NCI-H748 (cell line): ENCODE measurements at regions not wholly inside any gene's neighbourhood (a gene's known extent, or its start where the extent isn't known, plus 50 kb on each side); places are given as distances from the start of the nearest gene placed in this dataset.

Source experiments
- DNase-seq: peaks from one replicate; lab custom pipeline; 2025; ENCODE audit not compliant: unreplicated experiment; lab: John Stamatoyannopoulos, UW

DNA sequence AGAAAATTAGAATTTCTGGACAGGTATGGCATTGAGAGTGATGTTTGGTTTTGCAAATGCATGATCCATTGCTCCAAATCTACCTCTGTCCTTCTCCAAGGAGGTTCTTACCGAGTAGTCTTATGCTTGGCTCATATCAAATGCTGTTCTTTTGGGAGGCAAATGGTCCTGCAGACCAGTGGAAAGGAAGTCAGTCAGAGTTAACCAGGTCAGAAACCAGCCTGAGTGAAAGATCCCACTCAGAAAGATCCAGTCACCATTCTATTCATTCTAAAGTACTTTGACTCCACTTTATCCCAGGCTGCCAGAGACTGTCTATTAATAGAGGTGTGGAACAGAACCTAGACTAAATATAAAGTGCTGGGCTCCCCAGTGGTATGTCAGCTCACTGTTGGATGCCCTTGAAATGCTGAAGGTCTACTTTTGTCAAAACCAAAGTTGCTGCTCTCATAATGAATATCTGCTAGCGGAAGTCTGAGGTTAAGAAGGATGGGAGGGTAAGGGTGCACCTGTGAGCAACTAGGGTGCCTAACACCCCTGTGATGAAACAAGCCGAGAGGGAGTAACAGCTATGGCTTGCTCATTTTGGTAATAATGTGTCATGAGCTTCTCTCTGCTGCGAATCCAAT is 302.2 kb downstream of the ZNF608 start:
- DNase-seq, result no peak

DNA sequence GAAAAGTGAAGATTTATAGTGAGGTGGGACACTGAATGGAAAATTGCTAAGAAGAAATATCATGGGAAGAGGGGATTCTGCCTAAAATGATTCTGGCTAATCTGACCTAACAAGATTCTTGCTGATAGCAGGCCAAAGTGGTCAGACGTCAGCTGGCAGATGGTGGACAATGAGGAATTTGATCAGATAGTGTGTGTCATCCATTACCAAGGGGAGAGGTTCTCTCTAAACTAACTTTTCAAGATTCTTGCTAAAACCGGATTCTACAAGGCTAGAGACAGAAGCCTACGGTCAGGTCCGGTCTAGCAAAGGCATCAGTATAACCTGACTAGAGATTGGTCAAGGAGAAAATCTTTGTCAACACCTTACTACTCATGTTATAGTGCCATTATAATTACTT is 306.0 kb downstream of the ZNF608 start:
- no peak for DNase-seq

DNA sequence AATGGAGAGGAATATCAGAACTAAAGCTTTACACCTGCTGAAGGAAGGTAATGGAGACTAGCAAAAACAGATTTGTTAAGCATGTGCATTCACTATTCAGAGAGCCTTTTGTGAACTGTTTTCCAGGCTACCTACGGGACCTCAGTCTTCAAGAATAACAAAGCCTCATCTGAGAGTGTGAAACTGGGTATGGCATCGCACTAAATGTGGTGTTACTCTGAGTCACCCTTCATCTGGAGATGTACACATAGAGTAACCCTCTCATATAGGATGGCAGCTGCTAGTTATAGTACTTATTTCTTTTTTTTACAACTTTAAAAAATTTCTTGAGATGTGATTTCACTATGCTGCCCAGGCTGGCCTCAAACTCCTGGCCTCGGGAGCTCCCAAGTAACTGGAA is 306.8 kb downstream of the ZNF608 start:
- no peak for DNase-seq

DNA sequence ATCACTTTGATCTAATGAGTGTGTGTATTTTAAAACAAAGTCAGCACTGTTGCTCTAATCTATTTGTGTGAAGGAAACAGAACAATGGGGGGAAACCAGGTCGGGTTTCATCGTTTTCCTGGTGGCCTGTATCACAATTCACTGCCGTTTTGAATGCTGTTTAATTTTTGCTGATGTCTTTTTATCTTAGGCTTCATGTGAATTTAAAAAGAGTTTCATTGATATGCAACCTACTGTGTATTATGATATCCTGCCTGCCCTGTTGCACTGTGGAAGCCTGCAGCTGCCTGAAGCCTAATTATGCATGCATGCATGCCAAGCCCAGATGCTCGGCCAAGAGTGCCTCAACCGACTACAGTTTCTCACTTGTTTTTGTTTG is 307.5 kb downstream of the ZNF608 start:
- DNase-seq, result peak; percentile 71

DNA sequence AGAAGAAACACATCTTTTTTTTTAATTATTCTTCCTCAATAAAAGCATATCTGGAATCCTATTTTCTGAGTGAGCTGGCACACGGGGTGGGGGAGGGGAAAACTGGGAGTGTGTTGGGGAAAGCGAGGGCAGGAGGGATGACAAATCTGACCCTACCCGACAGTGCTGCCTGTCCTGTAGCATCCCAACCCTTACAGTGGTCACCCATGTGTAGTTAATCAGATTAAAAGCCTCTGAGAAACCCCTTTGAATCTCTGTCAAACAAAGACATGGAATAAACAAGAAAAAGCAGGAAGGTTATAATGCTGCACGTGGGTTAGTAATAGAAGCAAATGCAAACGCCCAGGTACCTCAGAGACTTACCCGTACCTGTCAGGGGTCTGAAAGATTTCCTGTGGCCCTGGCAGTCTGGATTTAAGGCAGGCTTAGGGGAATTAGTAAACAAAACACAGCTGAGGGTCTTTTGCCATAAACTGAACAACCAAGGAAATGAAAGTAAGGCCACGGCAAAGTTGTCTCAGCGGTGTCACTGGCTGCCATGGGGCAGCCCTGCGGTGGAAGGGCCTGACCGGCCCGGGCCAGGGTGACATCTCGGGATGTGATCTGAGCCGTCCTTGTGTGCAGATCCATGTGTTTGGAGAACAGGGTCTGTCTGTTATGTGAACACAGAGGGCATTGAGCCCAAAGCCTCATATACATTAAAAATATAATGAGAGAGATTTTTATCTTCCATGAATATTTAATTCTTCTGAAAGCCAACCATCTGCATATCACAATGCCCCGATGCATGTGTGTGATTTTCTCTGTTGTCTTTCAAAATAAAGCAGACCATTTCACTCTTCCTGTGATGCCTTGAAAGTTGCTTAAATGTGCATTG is 308.2 kb downstream of the ZNF608 start:
- no peak for DNase-seq

DNA sequence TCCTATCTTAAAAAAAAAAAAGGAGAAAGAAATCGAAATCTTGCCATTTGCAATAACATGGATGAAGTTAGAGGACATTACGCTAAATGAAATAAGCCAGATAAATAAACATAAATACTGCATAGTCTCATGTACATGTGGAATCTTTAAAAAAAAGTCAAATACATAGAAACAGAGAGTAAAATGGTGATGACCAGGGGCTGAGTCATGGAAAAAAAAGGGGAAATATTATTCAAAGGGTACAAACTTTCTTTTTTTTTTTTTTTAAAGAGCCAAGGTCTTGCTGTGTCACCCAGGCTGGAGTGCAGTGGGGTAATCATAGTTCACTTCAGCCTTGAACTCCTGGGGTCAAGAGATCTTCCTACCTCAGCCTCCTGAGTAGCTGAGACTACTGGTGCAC is 310.1 kb downstream of the ZNF608 start:
- DNase-seq, result no peak

DNA sequence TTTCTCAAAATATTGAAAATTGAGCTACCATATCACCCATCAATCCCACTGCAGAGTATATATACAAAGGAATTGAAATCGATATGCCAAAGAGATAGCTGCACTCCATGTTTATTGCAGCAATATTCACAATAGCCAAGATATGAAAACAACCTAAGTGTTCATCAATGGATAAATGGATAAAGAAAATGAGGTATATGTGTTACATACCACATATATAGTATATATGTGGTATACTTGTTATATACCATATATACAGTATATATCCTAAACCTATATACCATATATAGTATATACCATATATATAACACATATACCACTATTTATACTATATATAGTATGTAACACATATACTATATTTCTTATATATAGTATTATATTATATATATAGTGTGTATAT is 313.3 kb downstream of the ZNF608 start:
- no peak for DNase-seq

DNA sequence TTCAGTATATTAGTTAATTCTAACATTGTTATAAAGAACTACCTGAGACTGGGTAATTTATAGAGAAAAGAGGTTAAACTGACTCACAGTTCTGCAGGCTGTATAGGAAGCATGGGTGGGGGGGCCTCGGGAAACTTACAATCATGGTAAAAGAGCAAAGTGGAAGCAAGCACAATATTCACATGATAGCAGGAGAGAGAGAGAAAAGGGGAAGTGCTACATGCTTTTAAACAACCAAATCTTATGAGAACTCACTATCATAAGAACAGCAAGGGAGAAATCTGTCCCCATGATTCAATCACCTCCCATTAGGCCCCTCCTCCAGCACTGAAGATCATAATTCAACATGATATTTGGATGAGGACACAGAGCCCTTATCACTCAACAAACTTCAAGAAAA is 324.9 kb downstream of the ZNF608 start:
- DNase-seq, result no peak

DNA sequence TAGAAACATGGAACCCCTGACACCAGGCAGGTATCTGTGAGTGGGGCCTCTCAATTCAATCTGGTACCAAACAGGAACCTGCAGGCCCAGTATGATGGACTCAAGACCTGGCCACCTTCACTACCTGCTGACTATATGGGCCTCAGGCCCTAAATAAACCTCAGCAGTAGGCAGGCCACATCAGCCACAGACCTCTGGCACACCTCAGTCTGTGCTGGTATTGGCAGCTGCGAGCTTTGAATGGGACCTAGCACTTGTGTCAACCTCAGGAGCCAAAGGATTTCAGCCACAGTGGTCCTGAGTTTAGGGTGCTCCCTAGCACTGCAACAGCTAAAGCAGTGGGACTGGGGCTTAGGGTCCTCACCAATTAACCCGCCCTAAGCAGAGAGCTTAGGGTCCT is 325.5 kb downstream of the ZNF608 start:
- no peak for DNase-seq

DNA sequence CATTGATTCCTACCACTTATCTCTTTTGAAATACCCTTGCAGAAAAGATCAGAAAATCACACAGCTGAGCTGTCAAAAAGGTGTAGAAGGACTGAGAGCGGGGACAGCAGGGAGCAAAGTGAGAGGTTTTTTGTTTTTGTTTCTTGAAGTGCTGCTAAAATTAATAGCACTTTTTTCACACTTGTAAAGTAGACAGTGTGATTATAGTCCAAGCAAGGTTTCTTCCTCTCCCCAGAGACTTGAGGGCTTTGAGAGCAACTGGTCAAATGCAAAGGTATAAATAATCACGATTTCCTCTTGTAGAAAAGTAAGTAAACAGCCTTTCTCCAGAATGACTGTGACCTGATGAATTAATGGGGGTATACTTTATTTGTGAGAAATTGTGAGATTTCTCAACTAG is 326.9 kb downstream of the ZNF608 start:
- DNase-seq, result no peak

DNA sequence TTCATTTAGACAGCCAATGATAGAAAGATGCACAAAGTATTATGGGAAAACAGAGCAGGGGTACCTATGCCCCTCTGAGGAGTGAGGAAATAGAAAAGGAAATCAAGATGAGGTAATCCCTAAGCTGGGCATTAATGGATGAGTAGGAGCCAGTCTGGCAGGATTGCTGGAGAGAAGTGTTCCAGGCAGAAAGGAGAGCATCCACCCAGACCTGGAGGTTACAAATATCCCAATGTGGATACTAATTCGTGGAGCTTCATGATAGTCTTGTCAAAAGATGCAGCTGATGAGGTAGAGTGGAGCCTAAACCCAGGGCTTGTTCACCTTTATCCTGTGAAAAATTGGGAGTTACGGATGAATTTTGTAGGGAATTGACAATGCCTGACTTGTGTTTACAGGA is 328.0 kb downstream of the ZNF608 start:
- DNase-seq, result no peak

DNA sequence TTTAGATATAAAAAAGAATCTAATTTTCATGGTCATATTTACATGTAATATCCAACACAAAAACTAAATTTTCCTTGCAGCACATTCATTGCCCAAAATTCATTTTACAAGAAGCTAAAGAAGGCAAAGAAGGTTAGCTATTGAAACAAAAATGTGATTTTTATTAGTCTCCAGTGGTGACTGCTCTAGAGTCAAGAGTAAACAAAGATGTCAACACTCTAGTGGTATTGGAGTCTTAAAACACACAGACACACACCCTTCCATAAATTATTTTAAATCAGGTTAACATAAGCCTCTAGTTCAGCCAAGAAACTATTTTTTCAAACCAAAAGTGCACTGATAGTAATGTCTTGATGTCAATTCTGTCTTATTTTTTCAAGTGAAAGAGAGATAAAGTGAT is 329.2 kb downstream of the ZNF608 start:
- no peak for DNase-seq

DNA sequence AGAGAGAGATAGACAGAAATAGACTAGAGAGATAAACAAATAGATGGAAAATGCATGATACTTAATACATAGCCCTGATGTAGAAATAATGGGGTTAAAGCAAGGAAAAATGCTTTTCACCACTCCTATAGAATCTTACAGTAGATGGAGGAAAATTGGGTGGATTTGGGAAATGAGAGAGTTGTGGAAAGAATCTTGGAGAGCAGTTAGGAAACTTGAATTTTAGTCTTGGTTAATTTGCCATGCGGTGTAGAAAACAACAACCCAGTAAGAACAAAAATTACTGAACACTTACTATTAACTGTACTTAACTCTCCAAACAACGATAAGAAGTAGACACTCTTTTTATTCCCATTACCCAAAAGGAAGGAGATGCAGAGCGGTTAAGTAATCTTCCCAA is 329.8 kb downstream of the ZNF608 start:
- no peak for DNase-seq

DNA sequence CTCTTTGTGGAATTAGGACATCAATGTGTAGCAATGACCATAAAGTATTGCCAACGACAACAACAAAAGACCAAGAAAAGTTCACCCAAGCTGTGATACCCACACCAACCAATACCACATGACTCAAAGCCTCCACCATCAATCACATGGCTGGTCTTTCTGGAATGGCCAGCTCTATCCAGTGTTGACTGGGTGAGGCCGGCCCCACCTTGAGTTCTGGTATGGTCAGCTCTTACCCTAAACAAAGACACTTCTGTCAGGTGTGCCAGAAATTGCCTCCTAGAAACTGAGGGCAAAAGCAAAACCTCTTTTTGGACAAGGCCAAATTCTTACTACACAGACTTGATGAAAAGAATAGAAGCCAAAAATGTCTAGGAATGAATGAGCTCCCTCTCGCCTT is 331.5 kb downstream of the ZNF608 start:
- no peak for DNase-seq

DNA sequence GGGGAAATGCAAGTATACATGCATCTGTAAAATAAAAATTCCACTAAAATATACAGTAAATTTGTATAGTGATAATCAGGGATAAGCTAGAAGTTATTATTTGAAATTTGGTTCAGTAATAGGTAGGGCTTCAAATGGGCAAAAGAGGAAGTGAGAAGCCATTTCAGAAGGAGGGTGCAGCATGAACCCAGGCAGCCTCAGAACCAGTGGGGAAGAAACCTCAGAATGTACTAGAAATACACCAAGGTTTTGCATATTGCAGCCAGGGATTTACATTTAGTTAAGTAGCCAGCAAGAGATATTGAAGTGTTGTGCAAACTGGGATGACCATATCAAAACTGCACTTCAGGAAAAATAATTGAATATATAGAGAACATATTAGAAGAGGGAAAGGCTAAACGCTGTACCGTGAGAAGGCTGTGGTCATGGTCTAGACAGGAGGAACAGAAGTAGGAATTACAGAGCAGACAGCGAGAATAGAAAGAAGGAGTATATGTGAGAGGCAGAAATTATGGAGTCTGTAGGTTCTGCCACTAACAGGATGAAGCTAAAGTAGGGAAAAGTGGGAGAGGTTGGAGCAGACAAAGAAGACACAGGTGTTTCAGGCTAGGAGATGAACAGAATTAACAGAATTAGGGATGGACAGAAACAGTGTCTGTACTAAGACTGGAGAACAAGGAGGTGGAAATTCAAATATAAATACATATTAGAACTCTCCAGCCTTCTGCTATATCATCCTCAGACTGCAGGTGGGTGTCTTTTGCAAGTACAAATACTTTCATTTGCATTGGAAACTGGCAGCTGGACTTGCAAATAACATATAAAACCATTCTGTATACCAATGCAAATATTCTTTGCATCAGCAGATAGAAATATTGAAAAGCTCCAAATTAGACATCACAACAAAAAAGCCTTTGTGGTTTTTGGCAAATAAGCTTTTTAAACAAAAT is 335.6 kb downstream of the ZNF608 start:
- DNase-seq, result peak; percentile 22

DNA sequence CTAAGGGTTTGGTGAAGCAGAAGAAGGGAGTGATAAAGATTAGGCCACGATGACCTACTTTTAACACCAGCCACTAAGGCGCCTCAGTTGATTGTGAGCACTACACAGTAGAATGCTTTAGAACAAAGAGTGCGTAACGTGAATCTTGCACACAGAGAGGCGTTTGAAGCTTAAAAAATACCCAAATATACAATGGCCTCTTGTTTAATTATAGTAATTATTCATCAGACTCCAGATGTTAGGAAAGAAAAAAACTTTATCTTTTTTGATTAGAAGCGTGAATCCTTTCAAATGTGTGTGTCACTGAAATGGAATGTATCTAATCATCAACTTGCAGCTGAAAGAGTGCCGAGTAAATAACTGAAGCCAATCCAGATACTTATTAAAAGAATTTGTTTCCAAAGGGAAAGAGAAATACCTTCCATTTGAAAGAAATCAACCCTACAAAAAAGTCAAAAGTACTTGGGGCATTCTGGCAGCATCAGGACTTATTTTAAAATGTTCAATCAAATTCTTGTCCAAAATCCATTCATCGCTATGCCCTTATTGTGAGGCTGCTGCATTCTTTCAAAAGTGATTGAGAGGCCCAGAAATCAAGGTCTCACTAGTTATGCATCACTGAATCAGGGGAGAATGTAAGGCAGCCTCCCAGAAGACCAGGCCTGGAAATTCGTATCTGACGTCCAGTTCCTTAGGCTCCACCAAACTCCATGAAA is 337.5 kb downstream of the ZNF608 start:
- no peak for DNase-seq

DNA sequence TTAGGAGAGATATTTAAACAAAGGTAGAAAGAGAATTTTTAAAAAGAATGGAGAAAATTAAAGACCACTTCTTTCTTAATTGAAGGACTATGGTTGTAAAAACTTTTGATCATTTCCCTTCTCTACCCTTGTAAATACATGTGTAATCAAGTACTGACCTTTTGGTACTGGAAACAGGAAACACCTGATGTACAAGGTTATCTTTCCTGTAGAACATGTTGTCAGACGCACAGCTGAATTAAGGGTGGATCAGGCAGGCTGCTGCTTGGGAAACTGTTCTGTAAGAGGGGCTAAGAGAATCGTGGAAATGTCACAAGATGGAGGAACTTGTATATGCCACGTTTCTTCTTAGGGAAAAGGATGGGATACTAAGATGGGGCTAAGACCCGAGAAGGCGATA is 341.6 kb downstream of the ZNF608 start:
- DNase-seq, result peak; percentile 51

DNA sequence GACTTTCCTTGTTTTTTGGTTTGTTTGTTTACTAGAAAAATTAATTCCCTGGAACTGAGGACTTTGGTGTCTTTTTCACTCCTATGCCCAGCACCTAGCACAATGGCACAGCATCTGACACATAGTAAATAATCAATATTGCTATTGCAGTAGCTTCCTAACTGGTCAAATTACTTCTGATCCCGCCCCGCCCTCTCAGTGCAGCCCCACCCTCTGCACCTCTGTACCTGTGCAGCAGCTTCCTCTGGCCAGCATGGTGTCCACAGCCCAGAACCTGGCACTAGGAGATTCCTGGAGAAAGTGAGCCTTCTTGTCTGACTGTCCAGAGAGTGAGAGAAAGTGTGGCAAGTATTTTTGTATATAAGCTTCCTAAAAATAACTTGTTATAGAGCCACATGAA is 343.2 kb downstream of the ZNF608 start:
- peak; percentile 80 for DNase-seq

DNA sequence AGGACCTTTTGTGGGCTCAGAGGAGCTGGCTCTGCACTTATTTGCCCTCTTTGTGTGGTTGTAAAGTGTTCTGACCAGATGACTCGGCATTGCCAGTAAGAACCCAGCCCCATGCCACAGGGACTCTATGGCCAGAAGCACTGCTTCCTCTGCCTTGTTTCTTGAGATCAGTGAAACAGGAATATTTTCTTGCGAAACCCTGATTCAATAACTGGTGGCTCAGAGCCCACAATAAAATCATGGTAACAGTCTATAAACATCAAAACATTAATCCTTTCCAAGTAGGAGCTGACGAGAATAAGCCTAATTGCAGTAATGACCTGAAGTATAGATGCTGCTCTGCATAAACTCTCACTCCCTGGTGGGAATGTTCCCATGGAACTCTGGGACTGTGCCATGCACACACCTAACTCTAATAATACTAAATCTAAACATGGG is 344.3 kb downstream of the ZNF608 start:
- peak; percentile 46 for DNase-seq

DNA sequence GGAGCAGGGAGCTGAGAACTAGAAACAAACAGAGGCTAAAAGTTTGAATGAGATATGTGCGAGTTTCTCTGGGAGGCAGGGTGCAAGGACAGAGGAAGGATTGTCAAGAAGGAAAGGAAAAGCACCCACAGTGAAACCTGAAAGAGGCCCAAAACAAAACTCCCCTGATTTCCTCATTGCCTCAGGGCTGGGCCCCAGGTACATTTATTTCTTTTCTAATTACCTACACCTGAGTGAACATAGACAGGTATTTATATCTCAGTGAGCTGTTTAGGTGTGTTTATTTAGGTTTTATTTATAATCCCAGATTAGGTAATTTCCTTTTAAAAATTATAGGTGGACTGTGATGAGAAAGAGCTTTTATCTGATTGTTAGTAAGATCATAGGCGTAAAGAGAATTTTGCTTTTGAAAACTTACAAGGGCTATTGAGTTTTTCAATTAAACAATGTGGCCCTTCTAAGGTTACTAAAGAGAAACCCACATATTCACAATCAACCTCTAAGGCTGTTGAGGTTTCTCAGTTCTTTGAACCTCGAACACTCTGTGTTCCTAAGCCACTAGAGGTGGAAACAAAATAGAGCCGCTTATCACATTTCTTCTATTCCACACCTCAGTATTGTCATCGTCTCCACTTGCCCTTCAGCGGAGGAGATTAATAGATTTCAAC is 344.8 kb downstream of the ZNF608 start:
- peak; percentile 46 for DNase-seq
